Gastroesophageal sphincter (tissue), 3 donors: ENCODE measurements at regions not wholly inside any gene's neighbourhood (a gene's known extent, or its start where the extent isn't known, plus 50 kb on each side); places are given as distances from the start of the nearest gene placed in this dataset.

ENCODE experiments used
- CTCF ChIP-seq, 4 experiments: fragments of 200-600 bp in 2 of 4; fragments of 450-650 bp in 2 of 4; sonication (generic) in 1 of 4; IDR thresholded peaks; one replicate each; pipeline ENCODE4 v1.5.1; 2017 to 2019; ENCODE audit warnings: antibody characterized with exemption in 4 of 4, mild to moderate bottlenecking in 2 of 4, moderate library complexity in 2 of 4
- POLR2A ChIP-seq, 2 donors: fragments of 450-650 bp; IDR thresholded peaks; one replicate each; pipeline ENCODE4 v1.6.1; 2017; ENCODE audit warnings: antibody characterized with exemption in 2 of 2, mild to moderate bottlenecking in 2 of 2, moderate library complexity in 1 of 2
- POLR2AphosphoS5 ChIP-seq: sonication (generic); formaldehyde crosslinking; IDR thresholded peaks from one replicate; pipeline ENCODE4 v1.6.1; 2017; ENCODE audit warnings: antibody characterized with exemption

DNA sequence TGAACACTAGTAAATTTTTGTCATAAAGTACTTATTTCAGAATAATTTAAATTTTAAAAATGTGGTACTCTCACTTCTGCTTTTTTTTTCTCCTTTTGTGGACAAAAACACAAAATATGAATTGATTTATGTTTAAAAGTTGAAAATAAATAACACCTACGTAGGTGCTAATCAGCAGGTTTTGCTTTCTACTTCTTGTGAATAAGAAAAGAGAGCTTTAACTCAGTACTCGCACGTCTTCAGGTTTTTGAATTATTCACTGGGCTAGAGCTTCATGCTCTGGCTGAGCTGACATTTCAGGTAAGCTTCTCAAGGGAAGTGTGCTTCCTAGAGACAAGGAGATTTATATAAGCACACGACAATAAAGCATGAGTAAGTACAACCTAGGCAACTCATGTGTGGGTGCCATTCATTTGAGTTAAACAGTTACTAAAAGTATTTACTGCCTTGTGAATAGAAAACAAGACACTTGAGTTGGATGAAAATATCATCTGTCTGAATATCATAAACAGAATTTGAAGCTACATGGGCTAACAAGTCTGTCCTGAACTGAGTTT lies 190.0 kb upstream of the POT1 start:
- TF ChIP-seq CTCF (IDR thresholded peaks at IDR 0.05) (no peak), POLR2AphosphoS5 (no peak), POLR2A (IDR thresholded peaks at IDR 0.05) (no peak)
